H1 (cell line): ENCODE measurements at regions not wholly inside any gene's neighbourhood (a gene's known extent, or its start where the extent isn't known, plus 50 kb on each side); places are given as distances from the start of the nearest gene placed in this dataset.

Experiments used
- CTCF ChIA-PET: fragments of 300-600 bp; sonication (Branson Sonifier 250); formaldehyde crosslinking; loops from one replicate; lab custom pipeline; 2021; ENCODE audit not compliant: partially characterized antibody; lab: Charles Lee
- POLR2A ChIA-PET: fragments of 300-600 bp; sonication (Branson Sonifier 250); formaldehyde crosslinking; loops from one replicate; lab custom pipeline; 2021; ENCODE audit warnings: inconsistent platforms; ENCODE audit not compliant: partially characterized antibody; lab: Charles Lee
- DNase-seq, 2 experiments: peaks; one replicate each; pipeline versions ENCODE4 v3.0.0 to v3.0.0-alpha.2; 2010 to 2022; ENCODE audit warnings: low spot score in 2 of 2, low read depth in 1 of 2, mixed read lengths in 1 of 2
- FAIRE-seq: peaks from 2 replicates; lab custom pipeline; 2011; peaks lifted over from hg19 to GRCh38; lab: Jason Lieb, UNC
- H2AFZ ChIP-seq: 2 replicates; pipeline ENCODE4 v1.8.1; 2012; ENCODE audit warnings: low read length, inconsistent platforms
- H2AK5ac ChIP-seq: 2 replicates; pipeline ENCODE4 v1.6.1; 2013; ENCODE audit warnings: low read depth, low read length
- H2BK120ac ChIP-seq: replicated peaks from 2 replicates; pipeline ENCODE3; 2013; ENCODE audit warnings: low read depth, low read length, inconsistent platforms
- H2BK12ac ChIP-seq: 2 replicates; pipeline ENCODE4 v1.6.1; 2013; ENCODE audit warnings: low read depth, low read length
- H2BK15ac ChIP-seq: 2 replicates; pipeline ENCODE4 v1.6.1; 2013; ENCODE audit warnings: low read length
- H2BK20ac ChIP-seq: 2 replicates; pipeline ENCODE4 v1.6.1; 2013; ENCODE audit warnings: low read length
- H2BK5ac ChIP-seq: 2 replicates; pipeline ENCODE4 v1.6.1; 2013; ENCODE audit warnings: low read depth, low read length
- H3K14ac ChIP-seq: 2 replicates; pipeline ENCODE4 v1.6.1; 2013; ENCODE audit warnings: inconsistent platforms; ENCODE audit not compliant: insufficient read length
- H3K18ac ChIP-seq: 2 replicates; pipeline ENCODE4 v1.6.1; 2013; ENCODE audit warnings: low read length; ENCODE audit errors: extremely low read depth
- H3K23ac ChIP-seq: 2 replicates; pipeline ENCODE4 v1.6.1; 2013; ENCODE audit warnings: inconsistent platforms; ENCODE audit not compliant: insufficient read length
- H3K23me2 ChIP-seq: 2 replicates; pipeline ENCODE4 v1.6.1; 2013; ENCODE audit warnings: low read depth, low read length
- H3K27ac ChIP-seq: 2 replicates; pipeline ENCODE4 v1.6.1; 2011; ENCODE audit warnings: low read depth, low read length, inconsistent platforms
- H3K27me3 ChIP-seq, 4 experiments: replicated peaks in 1 of 4; 1 replicate in 1 of 4; 2 replicates in 3 of 4; pipeline versions ENCODE4 v1.6.1 to v1.8.1; 2011 to 2013; ENCODE audit warnings: low read length in 3 of 4, mild to moderate bottlenecking in 3 of 4, inconsistent platforms in 2 of 4, mixed read lengths in 2 of 4, moderate library complexity in 1 of 4; ENCODE audit not compliant: control insufficient read depth in 3 of 4, insufficient read depth in 3 of 4; ENCODE audit errors: extremely low read depth in 1 of 4
- H3K36me3 ChIP-seq, 4 experiments: 2 replicates each; pipeline versions ENCODE4 v1.6.1 to v1.8.1; 2011 to 2013; ENCODE audit warnings: mild to moderate bottlenecking in 4 of 4, low read length in 3 of 4, moderate library complexity in 2 of 4, control low read depth in 1 of 4, inconsistent platforms in 1 of 4; ENCODE audit not compliant: insufficient read depth in 4 of 4, control insufficient read depth in 2 of 4
- H3K4ac ChIP-seq: replicated peaks from 2 replicates; pipeline ENCODE3; 2013; ENCODE audit warnings: low read length, low read depth, mixed read lengths, inconsistent platforms; ENCODE audit not compliant: insufficient read length
- H3K4me1 ChIP-seq, 4 experiments: replicated peaks in 1 of 4; 1 replicate in 1 of 4; 2 replicates in 3 of 4; pipeline versions ENCODE4 v1.6.1 to v1.8.1; 2011 to 2013; ENCODE audit warnings: low read length in 3 of 4, inconsistent platforms in 2 of 4, mixed read lengths in 1 of 4; ENCODE audit not compliant: insufficient read depth in 4 of 4, control insufficient read depth in 3 of 4
- H3K4me2 ChIP-seq, 2 experiments: 2 replicates each; pipeline versions ENCODE4 v1.6.1 to v1.8.1; 2011 to 2013; ENCODE audit warnings: low read depth in 2 of 2, low read length in 2 of 2, control low read depth in 1 of 2, inconsistent platforms in 1 of 2, mild to moderate bottlenecking in 1 of 2; ENCODE audit not compliant: insufficient read depth in 1 of 2
- H3K4me3 ChIP-seq, 4 experiments: fragments of 200-600, 300-600 bp in 1 of 4; sonication (generic), shearing (Covaris generic), sonication (Bioruptor Twin) in 1 of 4; 2 replicates each; pipeline versions ENCODE4 v1.5.1 to v1.8.1; 2011 to 2016; ENCODE audit warnings: low read length in 4 of 4, low read depth in 3 of 4, control low read depth in 2 of 4, inconsistent platforms in 2 of 4, mild to moderate bottlenecking in 2 of 4, mixed read lengths in 1 of 4, moderate library complexity in 1 of 4; ENCODE audit not compliant: insufficient read depth in 2 of 4; ENCODE audit errors: extremely low read depth in 1 of 4
- H3K56ac ChIP-seq: replicated peaks from 2 replicates; pipeline ENCODE3; 2013; ENCODE audit warnings: low read depth, mild to moderate bottlenecking, mixed read lengths, low read length, inconsistent platforms; ENCODE audit not compliant: insufficient read length
- H3K79me1 ChIP-seq: 2 replicates; pipeline ENCODE4 v1.6.1; 2013; ENCODE audit warnings: low read depth, low read length, control low read depth
- H3K79me2 ChIP-seq, 2 experiments: 2 replicates each; pipeline versions ENCODE4 v1.6.1 to v1.8.1; 2012 to 2013; ENCODE audit warnings: low read length in 2 of 2, mild to moderate bottlenecking in 2 of 2, inconsistent platforms in 1 of 2; ENCODE audit not compliant: insufficient read depth in 2 of 2, control insufficient read depth in 1 of 2
- H3K9ac ChIP-seq, 4 experiments: replicated peaks in 1 of 4; 1 replicate in 1 of 4; 2 replicates in 3 of 4; pipeline versions ENCODE4 v1.6.1 to v1.8.1; 2011 to 2013; ENCODE audit warnings: low read depth in 3 of 4, low read length in 3 of 4, control low read depth in 2 of 4, mild to moderate bottlenecking in 2 of 4, moderate library complexity in 2 of 4, inconsistent platforms in 1 of 4; ENCODE audit errors: extremely low read depth in 1 of 4
- H3K9me3 ChIP-seq, 2 experiments: 2 replicates each; pipeline versions ENCODE4 v1.6.1 to v1.8.1; 2012 to 2013; ENCODE audit warnings: mild to moderate bottlenecking in 2 of 2, moderate library complexity in 2 of 2, control low read depth in 1 of 2, inconsistent platforms in 1 of 2, low read depth in 1 of 2, low read length in 1 of 2, mixed read lengths in 1 of 2; ENCODE audit not compliant: insufficient read depth in 2 of 2
- H4K20me1 ChIP-seq, 2 experiments: replicated peaks in 1 of 2; 2 replicates each; pipeline versions ENCODE3 to v1.8.1; 2011 to 2013; ENCODE audit warnings: inconsistent platforms in 2 of 2, low read length in 2 of 2, mild to moderate bottlenecking in 1 of 2; ENCODE audit not compliant: insufficient read depth in 2 of 2, control insufficient read depth in 1 of 2
- H4K5ac ChIP-seq: 2 replicates; pipeline ENCODE4 v1.6.1; 2013; ENCODE audit warnings: low read length, low read depth, mixed read lengths, inconsistent platforms; ENCODE audit not compliant: insufficient read length
- H4K8ac ChIP-seq: 2 replicates; pipeline ENCODE4 v1.8.0; 2013; ENCODE audit warnings: mild to moderate bottlenecking, moderate library complexity, low read length, inconsistent platforms; ENCODE audit not compliant: insufficient read depth; ENCODE audit errors: extremely low read depth
- H4K91ac ChIP-seq: replicated peaks from 2 replicates; pipeline ENCODE3; 2013; ENCODE audit warnings: low read length, mixed read lengths, inconsistent platforms; ENCODE audit not compliant: insufficient read length
- CHD2 ChIP-seq: IDR thresholded peaks from 2 replicates; pipeline ENCODE4 v1.6.1; 2012; ENCODE audit warnings: low read length, improper control_type of control experiment
- CREB1 ChIP-seq: IDR thresholded peaks from 2 replicates; pipeline ENCODE4 v1.6.1; 2012; ENCODE audit warnings: inconsistent platforms
- EP300 ChIP-seq, 2 experiments: IDR thresholded peaks; 1 replicate in 1 of 2; 2 replicates in 1 of 2; pipeline ENCODE4 v1.6.1; 2011 to 2012; ENCODE audit warnings: low read depth in 2 of 2, low read length in 2 of 2, mild to moderate bottlenecking in 2 of 2, borderline replicate concordance in 1 of 2, inconsistent platforms in 1 of 2, moderate library complexity in 1 of 2
- EZH2 ChIP-seq: fragments of 200-600 bp; sonication (generic); IDR thresholded peaks from 2 replicates; pipeline ENCODE4 v1.7.1; 2012; ENCODE audit warnings: low read depth, mild to moderate bottlenecking, moderate library complexity, low read length, inconsistent platforms; ENCODE audit not compliant: severe bottlenecking
- GABPA ChIP-seq: IDR thresholded peaks from 2 replicates; pipeline ENCODE4 v1.6.1; 2011; ENCODE audit warnings: mild to moderate bottlenecking, low read length, moderate library complexity, borderline replicate concordance; ENCODE audit not compliant: insufficient read depth
- KDM1A ChIP-seq: fragments of 200-600, 300-600 bp; sonication (generic); IDR thresholded peaks from 2 replicates; pipeline ENCODE4 v1.7.1; 2016; ENCODE audit warnings: mild to moderate bottlenecking, low read length, borderline replicate concordance
- NANOG ChIP-seq: IDR thresholded peaks from 2 replicates; pipeline ENCODE4 v1.6.1; 2011; ENCODE audit warnings: low read length, low read depth, mild to moderate bottlenecking, inconsistent platforms; ENCODE audit not compliant: insufficient read depth, poor library complexity, severe bottlenecking
- PHF8 ChIP-seq: fragments of 200-600 bp; sonication (generic); conservative IDR thresholded peaks from 2 replicates; pipeline ENCODE4 v1.7.1; 2012; ENCODE audit warnings: low read depth, mild to moderate bottlenecking, inconsistent platforms, low read length, moderate library complexity
- POU5F1 ChIP-seq: IDR thresholded peaks from 2 replicates; pipeline ENCODE4 v1.6.1; 2011; ENCODE audit warnings: low read depth, mild to moderate bottlenecking, low read length, moderate library complexity
- RNF2 ChIP-seq: fragments of 200-900, 300-1000 bp; sonication (generic); IDR thresholded peaks from 2 replicates; pipeline ENCODE4 v1.7.1; 2016; ENCODE audit warnings: borderline replicate concordance, low read depth, mild to moderate bottlenecking, antibody characterized with exemption, low read length; ENCODE audit not compliant: poor library complexity, severe bottlenecking; ENCODE audit errors: missing control alignments
- RXRA ChIP-seq: IDR thresholded peaks from 2 replicates; pipeline ENCODE4 v1.6.1; 2011; ENCODE audit warnings: low read depth, mild to moderate bottlenecking, low read length, moderate library complexity; ENCODE audit not compliant: insufficient read depth
- SP4 ChIP-seq: IDR thresholded peaks from 2 replicates; pipeline ENCODE4 v1.6.1; 2012; ENCODE audit warnings: low read length, inconsistent platforms
- WGBS, 2 experiments: shearing (Covaris generic) in 1 of 2; methylation state at CpG; one replicate each; pipeline versions ENCODE4 v1.1.6 to v1.1.7; 2013 to 2015; ENCODE audit warnings: low lambda C conversion rate in 2 of 2, mixed read lengths in 2 of 2, inconsistent platforms in 1 of 2, low coverage in 1 of 2, missing lambda C conversion rate in 1 of 2; ENCODE audit not compliant: insufficient replicate concordance in 2 of 2, insufficient coverage in 1 of 2, insufficient read length in 1 of 2; ENCODE audit errors: extremely low coverage in 1 of 2, missing lambda C conversion rate in 1 of 2; 5-methylcytosine and 5-hydroxymethylcytosine counted together

DNA sequence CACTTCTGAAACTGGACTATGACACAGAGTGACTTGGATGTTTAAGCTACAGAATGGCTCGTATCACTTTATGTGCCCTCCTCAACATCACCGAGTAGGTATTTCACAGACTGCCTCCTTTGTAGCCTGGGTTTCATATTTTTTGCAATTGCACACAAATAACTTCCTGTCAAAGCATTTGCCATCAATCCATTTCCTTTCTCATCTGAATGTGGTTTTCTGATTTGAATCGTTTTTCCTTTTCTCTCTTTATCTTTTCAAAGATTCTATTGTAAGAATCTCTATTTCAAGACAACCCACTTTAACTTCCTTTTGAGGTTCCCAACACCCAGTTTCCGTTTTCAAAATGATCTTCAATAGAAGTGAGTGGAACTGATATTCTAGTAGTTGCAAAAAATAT is 563.8 kb upstream of the ARRDC3 start:
- Histone ChIP-seq H3K4me3 (no peak overlapping the region), H2AK5ac (no peak overlapping the region)
- POLR2A ChIA-PET, result no interaction called here

More for the DNA sequence above, 563.8 kb upstream of the ARRDC3 start:
- H3K56ac ChIP-seq, result no peak overlapping the region
- no peak overlapping the region for H3K23ac ChIP-seq
- no peak overlapping the region for H2BK12ac ChIP-seq
- H3K9ac ChIP-seq, result no peak overlapping the region
- H3K27me3 ChIP-seq, result no peaks in the 10 kb centered on the region
- no peak overlapping the region for H2BK15ac ChIP-seq
- no peak overlapping the region for H3K14ac ChIP-seq
- H3K9me3 ChIP-seq, result no peaks in the 10 kb centered on the region
- no peak overlapping the region for H3K27ac ChIP-seq
- no peak for DNase-seq
- no peaks in the 10 kb centered on the region for H4K20me1 ChIP-seq
- CTCF ChIA-PET, result interaction anchor here (0.9 to 1.5 kb wide), 2 partner anchors 10 kb away, joined by 3 to 4 read pairs; no protein-coding TSS in a partner anchor
- H4K5ac ChIP-seq, result no peak overlapping the region
- no peak overlapping the region for H2BK5ac ChIP-seq
- H3K79me2 ChIP-seq, result no peaks in the 10 kb centered on the region
- H2AFZ ChIP-seq, result no peak overlapping the region
- no peak overlapping the region for H2BK120ac ChIP-seq
- no peak overlapping the region for H4K91ac ChIP-seq
- H3K23me2 ChIP-seq, result no peaks in the 10 kb centered on the region
- H4K8ac ChIP-seq, result no peak overlapping the region
- no peak overlapping the region for H2BK20ac ChIP-seq
- H3K79me1 ChIP-seq, result no peaks in the 10 kb centered on the region
- H3K18ac ChIP-seq, result no peak overlapping the region
- H3K4me1 ChIP-seq, result 0 out of 7 replicates have a peak, but pooled peaks cover 0 to 3% (median 0%) of the 10 kb centered on the region in 4 experiments
- FAIRE-seq, result no peak
- 90% methylated on average over 4 of the region's 4 CpGs; no CpG with 5 or more reads in 1 of the 2 experiments for WGBS, 2 experiments
- no peak overlapping the region for H3K4me2 ChIP-seq
- no peak overlapping the region for H3K4ac ChIP-seq
- H3K36me3 ChIP-seq, result no peaks in the 10 kb centered on the region
- no peak for TF ChIP-seq CHD2
- TF ChIP-seq CREB1, result no peak
- TF ChIP-seq SP4, result no peak
- no peak for TF ChIP-seq PHF8
- TF ChIP-seq RXRA, result no peak
- no peak for TF ChIP-seq RNF2
- TF ChIP-seq EZH2, result no peak
- TF ChIP-seq KDM1A, result no peak
- TF ChIP-seq GABPA, result no peak
- TF ChIP-seq EP300 (IDR thresholded peaks at IDR 0.05; ENCODE audit: borderline replicate concordance in 1 of 2, low read depth in 2 of 2, low read length in 2 of 2), result no peak
- no peak for TF ChIP-seq NANOG
- TF ChIP-seq POU5F1, result no peak
